ENCODE measurements at regions not wholly inside any gene's neighbourhood (a gene's known extent, or its start where the extent isn't known, plus 50 kb on each side); places are given as distances from the start of the nearest gene placed in this dataset.

DNA sequence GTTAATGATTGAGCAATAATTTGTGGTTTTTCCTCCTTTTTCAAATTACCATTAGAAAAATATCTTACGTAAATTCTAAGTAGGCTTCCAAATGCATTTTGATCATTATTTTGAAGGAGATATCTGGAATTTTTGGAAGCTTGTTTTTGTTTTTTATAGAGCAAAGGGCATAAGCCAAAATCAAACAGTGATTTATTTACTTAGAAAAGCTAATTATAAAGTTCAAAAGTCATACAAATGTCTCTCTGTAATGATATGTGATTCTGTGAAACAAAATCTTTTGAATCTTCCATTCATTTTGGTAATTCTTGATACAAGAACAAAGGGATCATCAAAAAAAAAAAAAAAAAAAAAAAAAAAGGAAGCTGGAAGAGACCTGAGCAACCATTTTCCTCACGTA lies 416.8 kb downstream of the ETNK1 start:
- Histone ChIP-seq H3K36me3 (ENCODE audit: insufficient read depth, low read length) (no peaks in the 10 kb centered on the region), H3K79me2 (ENCODE audit: insufficient read depth, low read depth, low read length) (no peaks in the 10 kb centered on the region), H3K9me3 (ENCODE audit: low read length) (no peaks in the 10 kb centered on the region), H4K20me1 (ENCODE audit: insufficient read depth, low read length) (no peaks in the 10 kb centered on the region), H2AFZ (ENCODE audit: low read length) (no peak overlapping the region), H3K4me1 (ENCODE audit: insufficient read depth, low read length, poor library complexity, severe bottlenecking) (no peaks in the 10 kb centered on the region), H3K4me2 (ENCODE audit: low read length) (no peak overlapping the region), H3K4me3 (ENCODE audit: low read depth, low read length, poor library complexity, severe bottlenecking) (no peak overlapping the region), H3K9me2 (ENCODE audit: insufficient read depth, low read length) (no peaks in the 10 kb centered on the region), H3K27ac (ENCODE audit: low read depth, low read length, poor library complexity, severe bottlenecking) (no peak overlapping the region)
- POLR2A ChIA-PET, result interaction anchor here (0.6 to 1.7 kb wide), 3 partner anchors 46 to 1248 kb away, joined by 3 to 4 read pairs (median 3); no protein-coding TSS in a partner anchor
- CTCF ChIA-PET (ENCODE audit: unreplicated experiment), result no interaction called here
- BruUV-seq (replicated peaks), result no TSS peak
- intact Hi-C loops (cut with micrococcal nuclease; ENCODE audit: unreplicated experiment), result no loop called here
- DNase-seq (ENCODE audit: low spot score), result no peak
- TF ChIP-seq EZH2phosphoT487 (IDR thresholded peaks at IDR 0.05; ENCODE audit: borderline replicate concordance, low read depth, low read length), result no peak
- TF ChIP-seq, protein P1, sequence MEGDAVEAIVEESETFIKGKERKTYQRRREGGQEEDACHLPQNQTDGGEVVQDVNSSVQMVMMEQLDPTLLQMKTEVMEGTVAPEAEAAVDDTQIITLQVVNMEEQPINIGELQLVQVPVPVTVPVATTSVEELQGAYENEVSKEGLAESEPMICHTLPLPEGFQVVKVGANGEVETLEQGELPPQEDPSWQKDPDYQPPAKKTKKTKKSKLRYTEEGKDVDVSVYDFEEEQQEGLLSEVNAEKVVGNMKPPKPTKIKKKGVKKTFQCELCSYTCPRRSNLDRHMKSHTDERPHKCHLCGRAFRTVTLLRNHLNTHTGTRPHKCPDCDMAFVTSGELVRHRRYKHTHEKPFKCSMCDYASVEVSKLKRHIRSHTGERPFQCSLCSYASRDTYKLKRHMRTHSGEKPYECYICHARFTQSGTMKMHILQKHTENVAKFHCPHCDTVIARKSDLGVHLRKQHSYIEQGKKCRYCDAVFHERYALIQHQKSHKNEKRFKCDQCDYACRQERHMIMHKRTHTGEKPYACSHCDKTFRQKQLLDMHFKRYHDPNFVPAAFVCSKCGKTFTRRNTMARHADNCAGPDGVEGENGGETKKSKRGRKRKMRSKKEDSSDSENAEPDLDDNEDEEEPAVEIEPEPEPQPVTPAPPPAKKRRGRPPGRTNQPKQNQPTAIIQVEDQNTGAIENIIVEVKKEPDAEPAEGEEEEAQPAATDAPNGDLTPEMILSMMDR (conservative IDR thresholded peaks at IDR 0.05; ENCODE audit: low read length), result no peak

DNA sequence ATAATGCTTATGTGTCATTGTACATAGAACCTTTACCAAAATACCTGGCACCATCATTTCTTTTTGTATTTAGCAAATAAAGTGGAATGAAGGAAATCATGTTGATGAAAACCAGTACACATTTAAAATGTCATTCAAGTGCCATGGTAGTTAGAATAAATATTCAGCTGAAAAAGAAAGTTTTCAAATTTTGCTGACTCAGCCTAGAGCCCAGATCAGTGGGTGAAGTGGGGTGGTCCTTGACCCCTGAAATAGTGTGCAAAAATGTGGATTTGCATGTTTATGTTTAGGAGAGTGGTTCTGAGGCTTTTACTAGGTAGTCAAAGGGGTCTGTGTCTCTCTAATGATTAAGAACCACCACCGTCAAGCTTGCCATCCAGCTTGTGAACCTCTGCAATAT lies 418.7 kb downstream of the ETNK1 start:
- Histone ChIP-seq H2AFZ (ENCODE audit: low read length) (no peak overlapping the region), H3K9me2 (ENCODE audit: insufficient read depth, low read length) (no peaks in the 10 kb centered on the region), H4K20me1 (ENCODE audit: insufficient read depth, low read length) (no peaks in the 10 kb centered on the region), H3K79me2 (ENCODE audit: insufficient read depth, low read depth, low read length) (no peaks in the 10 kb centered on the region), H3K27ac (ENCODE audit: low read depth, low read length, poor library complexity, severe bottlenecking) (no peak overlapping the region), H3K9me3 (ENCODE audit: low read length) (no peaks in the 10 kb centered on the region), H3K4me2 (ENCODE audit: low read length) (no peak overlapping the region), H3K4me3 (ENCODE audit: low read depth, low read length, poor library complexity, severe bottlenecking) (no peak overlapping the region), H3K4me1 (ENCODE audit: insufficient read depth, low read length, poor library complexity, severe bottlenecking) (no peaks in the 10 kb centered on the region), H3K36me3 (ENCODE audit: insufficient read depth, low read length) (no peaks in the 10 kb centered on the region)
- CTCF ChIA-PET (ENCODE audit: unreplicated experiment), result no interaction called here
- no TSS peak for BruUV-seq (replicated peaks)
- intact Hi-C loops (cut with micrococcal nuclease; ENCODE audit: unreplicated experiment), result no loop called here
- TF ChIP-seq EZH2phosphoT487 (IDR thresholded peaks at IDR 0.05; ENCODE audit: borderline replicate concordance, low read depth, low read length), result no peak
- TF ChIP-seq, protein P1 (conservative IDR thresholded peaks at IDR 0.05; ENCODE audit: low read length), result no peak
- POLR2A ChIA-PET, result interaction anchor here (0.9 kb wide), 1 partner anchor 10 kb away, joined by 4 read pairs; no protein-coding TSS in a partner anchor
- DNase-seq (ENCODE audit: low spot score), result no peak

DNA sequence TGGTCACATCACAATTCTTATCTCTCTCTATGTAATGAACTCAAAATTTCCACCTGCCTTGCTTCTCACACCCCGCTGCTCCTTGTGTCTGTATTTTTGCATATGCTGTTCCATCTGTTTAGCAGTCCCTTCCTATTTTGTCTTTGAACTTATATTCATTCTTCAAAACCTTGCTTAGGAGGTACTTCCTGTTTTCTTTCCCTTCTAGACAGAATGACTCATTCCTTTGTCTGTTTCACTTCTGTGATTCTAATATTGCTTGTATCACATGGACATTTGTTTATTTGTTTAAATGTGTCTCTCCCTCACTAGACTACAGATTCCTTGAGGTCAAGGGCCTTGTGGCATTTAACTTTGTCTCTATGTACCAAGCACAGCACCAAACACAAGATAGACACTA lies 424.2 kb downstream of the ETNK1 start:
- H3K36me3 ChIP-seq (ENCODE audit: insufficient read depth, low read length), result no peaks in the 10 kb centered on the region
- no peak overlapping the region for H3K4me2 ChIP-seq (ENCODE audit: low read length)
- no peaks in the 10 kb centered on the region for H3K79me2 ChIP-seq (ENCODE audit: insufficient read depth, low read depth, low read length)
- POLR2A ChIA-PET, result no interaction called here
- DNase-seq (ENCODE audit: low spot score), result peak; percentile 12
- H3K9me3 ChIP-seq (ENCODE audit: low read length), result no peaks in the 10 kb centered on the region
- TF ChIP-seq, protein P1 (conservative IDR thresholded peaks at IDR 0.05; ENCODE audit: low read length), result no peak
- TF ChIP-seq EZH2phosphoT487 (IDR thresholded peaks at IDR 0.05; ENCODE audit: borderline replicate concordance, low read depth, low read length), result no peak
- no peak overlapping the region for H3K27ac ChIP-seq (ENCODE audit: low read depth, low read length, poor library complexity, severe bottlenecking)
- CTCF ChIA-PET (ENCODE audit: unreplicated experiment), result no interaction called here
- intact Hi-C loops (cut with micrococcal nuclease; ENCODE audit: unreplicated experiment), result no loop called here
- no peak overlapping the region for H3K4me3 ChIP-seq (ENCODE audit: low read depth, low read length, poor library complexity, severe bottlenecking)
- no peak overlapping the region for H2AFZ ChIP-seq (ENCODE audit: low read length)
- no peaks in the 10 kb centered on the region for H3K9me2 ChIP-seq (ENCODE audit: insufficient read depth, low read length)
- no peaks in the 10 kb centered on the region for H4K20me1 ChIP-seq (ENCODE audit: insufficient read depth, low read length)
- peaks cover 7% of the 10 kb centered on the region for H3K4me1 ChIP-seq (ENCODE audit: insufficient read depth, low read length, poor library complexity, severe bottlenecking)
- no TSS peak for BruUV-seq (replicated peaks)
